ENCODE measurements at regions not wholly inside any gene's neighbourhood (a gene's known extent, or its start where the extent isn't known, plus 50 kb on each side); places are given as distances from the start of the nearest gene placed in this dataset.

GRCh38 chr9:71485326-71485725, 283.0 kb downstream of the CEMIP2 start:
- no peak for TF ChIP-seq CTCF (IDR thresholded peaks at IDR 0.05; ENCODE audit: low read depth, low read length)
- TF ChIP-seq EZH2phosphoT487 (IDR thresholded peaks at IDR 0.05; ENCODE audit: low read depth) = no peak

All from OCI-LY3 (cell line).